ENCODE measurements at regions not wholly inside any gene's neighbourhood (a gene's known extent, or its start where the extent isn't known, plus 50 kb on each side); places are given as distances from the start of the nearest gene placed in this dataset.

GRCh38 chr10:90975096-90975495, 54.2 kb upstream of the ANKRD1 start:
- no peak for DNase-seq (ENCODE audit: low spot score)

- no peak for DNase-seq (ENCODE audit: low spot score)
These were observed 56.4 kb upstream of the ANKRD1 start for GRCh38 chr10:90977162-90977854.

- DNase-seq (ENCODE audit: low spot score), result no peak
These were observed 57.1 kb upstream of the ANKRD1 start for GRCh38 chr10:90977855-90978486.

GRCh38 chr10:90982406-90983008, 61.6 kb upstream of the ANKRD1 start:
- no peak for DNase-seq (ENCODE audit: low spot score)

- no peak for DNase-seq (ENCODE audit: low spot score)
These were observed 63.1 kb upstream of the ANKRD1 start for GRCh38 chr10:90983914-90984549.

GRCh38 chr10:90984898-90985297, 64.0 kb upstream of the ANKRD1 start:
- DNase-seq (ENCODE audit: low spot score), result no peak

- no peak for DNase-seq (ENCODE audit: low spot score)
These were observed 64.5 kb upstream of the ANKRD1 start for GRCh38 chr10:90985321-90985933.

- no peak for DNase-seq (ENCODE audit: low spot score)
These were observed 65.4 kb upstream of the ANKRD1 start for GRCh38 chr10:90986136-90986760.

GRCh38 chr10:90986870-90987269, 66.0 kb upstream of the ANKRD1 start:
- no peak for DNase-seq (ENCODE audit: low spot score)

- no peak for DNase-seq (ENCODE audit: low spot score)
These were observed 66.5 kb upstream of the ANKRD1 start for GRCh38 chr10:90987383-90987782.

GRCh38 chr10:90988024-90988423, 67.1 kb upstream of the ANKRD1 start:
- DNase-seq (ENCODE audit: low spot score), result no peak

- no peak for DNase-seq (ENCODE audit: low spot score)
These were observed 67.9 kb upstream of the ANKRD1 start for GRCh38 chr10:90988802-90989201.

GRCh38 chr10:90989378-90989777, 68.5 kb upstream of the ANKRD1 start:
- no peak for DNase-seq (ENCODE audit: low spot score)

- no peak for DNase-seq (ENCODE audit: low spot score)
These were observed 71.6 kb upstream of the ANKRD1 start for GRCh38 chr10:90992462-90992861.

GRCh38 chr10:90993340-90993739, 72.5 kb upstream of the ANKRD1 start:
- DNase-seq (ENCODE audit: low spot score), result no peak

GRCh38 chr10:90997670-90998069, 76.8 kb upstream of the ANKRD1 start:
- no peak for DNase-seq (ENCODE audit: low spot score)

GRCh38 chr10:90998733-90999511, 78.0 kb upstream of the ANKRD1 start:
- DNase-seq (ENCODE audit: low spot score), result no peak

- no peak for DNase-seq (ENCODE audit: low spot score)
These were observed 78.8 kb upstream of the ANKRD1 start for GRCh38 chr10:90999512-91000172.

- DNase-seq (ENCODE audit: low spot score), result no peak
These were observed 79.6 kb upstream of the ANKRD1 start for GRCh38 chr10:91000470-91000869.

- no peak for DNase-seq (ENCODE audit: low spot score)
These were observed 80.1 kb upstream of the ANKRD1 start for GRCh38 chr10:91000985-91001384.
